GM18517 (cell line): ENCODE measurements at regions not wholly inside any gene's neighbourhood (a gene's known extent, or its start where the extent isn't known, plus 50 kb on each side); places are given as distances from the start of the nearest gene placed in this dataset.

ENCODE experiments used
- ATAC-seq: cut with Tn5 transposase; IDR thresholded peaks from one replicate; pipeline ENCODE4 v1.9.1; 2021; ENCODE audit warnings: mild to moderate bottlenecking, moderate library complexity; ENCODE audit not compliant: unreplicated experiment

- ATAC-seq, result no peak
Observed at GRCh38 chr4:122555216-122555615, 65.7 kb downstream of the IL21 start.

- no peak for ATAC-seq
Observed at GRCh38 chr4:122553432-122553831, 67.4 kb downstream of the IL21 start.

- ATAC-seq, result no peak
Observed at GRCh38 chr4:122552898-122553297, 68.0 kb downstream of the IL21 start.

GRCh38 chr4:122548886-122549630, 71.8 kb downstream of the IL21 start:
- no peak for ATAC-seq

GRCh38 chr4:122548452-122548851, 72.4 kb downstream of the IL21 start:
- ATAC-seq, result no peak

- peak; percentile 95 for ATAC-seq
Observed at GRCh38 chr4:122542411-122543236, 78.2 kb downstream of the IL21 start.

GRCh38 chr4:122541996-122542395, 78.9 kb downstream of the IL21 start:
- peak; percentile 21 for ATAC-seq

- ATAC-seq, result no peak
Observed at GRCh38 chr4:122540838-122541237, 80.0 kb downstream of the IL21 start.

- no peak for ATAC-seq
Observed at GRCh38 chr4:122539861-122540465, 80.9 kb downstream of the IL21 start.

- ATAC-seq, result no peak
Observed at GRCh38 chr4:122537388-122538135, 81.0 kb upstream of the IL2 start.

- no peak for ATAC-seq
Observed at GRCh38 chr4:122536001-122536400, 79.5 kb upstream of the IL2 start.

- ATAC-seq, result no peak
Observed at GRCh38 chr4:122534776-122535175, 78.3 kb upstream of the IL2 start.

GRCh38 chr4:122533841-122534240, 77.3 kb upstream of the IL2 start:
- ATAC-seq, result no peak

- no peak for ATAC-seq
Observed at GRCh38 chr4:122532766-122533165, 76.2 kb upstream of the IL2 start.

GRCh38 chr4:122531514-122531913, 75.0 kb upstream of the IL2 start:
- no peak for ATAC-seq

- ATAC-seq, result no peak
Observed at GRCh38 chr4:122531038-122531437, 74.5 kb upstream of the IL2 start.

GRCh38 chr4:122528879-122529278, 72.4 kb upstream of the IL2 start:
- ATAC-seq, result no peak

GRCh38 chr4:122525865-122526264, 69.3 kb upstream of the IL2 start:
- ATAC-seq, result no peak

GRCh38 chr4:122524176-122524575, 67.7 kb upstream of the IL2 start:
- ATAC-seq, result no peak

- no peak for ATAC-seq
Observed at GRCh38 chr4:122522944-122523343, 66.4 kb upstream of the IL2 start.

GRCh38 chr4:122517345-122517744, 60.8 kb upstream of the IL2 start:
- no peak for ATAC-seq
